ENCODE measurements at regions not wholly inside any gene's neighbourhood (a gene's known extent, or its start where the extent isn't known, plus 50 kb on each side); places are given as distances from the start of the nearest gene placed in this dataset.

GRCh38 chr7:66518151-66518691 is 110.5 kb upstream of the KCTD7 start:
- no peak for DNase-seq
- H3K4me3 ChIP-seq, result no peak overlapping the region
- no peaks in the 10 kb centered on the region for H3K9me3 ChIP-seq (ENCODE audit: insufficient read depth, low read depth)
- H3K79me2 ChIP-seq (ENCODE audit: low read depth), result no peaks in the 10 kb centered on the region
- TF ChIP-seq, protein P1, sequence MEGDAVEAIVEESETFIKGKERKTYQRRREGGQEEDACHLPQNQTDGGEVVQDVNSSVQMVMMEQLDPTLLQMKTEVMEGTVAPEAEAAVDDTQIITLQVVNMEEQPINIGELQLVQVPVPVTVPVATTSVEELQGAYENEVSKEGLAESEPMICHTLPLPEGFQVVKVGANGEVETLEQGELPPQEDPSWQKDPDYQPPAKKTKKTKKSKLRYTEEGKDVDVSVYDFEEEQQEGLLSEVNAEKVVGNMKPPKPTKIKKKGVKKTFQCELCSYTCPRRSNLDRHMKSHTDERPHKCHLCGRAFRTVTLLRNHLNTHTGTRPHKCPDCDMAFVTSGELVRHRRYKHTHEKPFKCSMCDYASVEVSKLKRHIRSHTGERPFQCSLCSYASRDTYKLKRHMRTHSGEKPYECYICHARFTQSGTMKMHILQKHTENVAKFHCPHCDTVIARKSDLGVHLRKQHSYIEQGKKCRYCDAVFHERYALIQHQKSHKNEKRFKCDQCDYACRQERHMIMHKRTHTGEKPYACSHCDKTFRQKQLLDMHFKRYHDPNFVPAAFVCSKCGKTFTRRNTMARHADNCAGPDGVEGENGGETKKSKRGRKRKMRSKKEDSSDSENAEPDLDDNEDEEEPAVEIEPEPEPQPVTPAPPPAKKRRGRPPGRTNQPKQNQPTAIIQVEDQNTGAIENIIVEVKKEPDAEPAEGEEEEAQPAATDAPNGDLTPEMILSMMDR (conservative IDR thresholded peaks at IDR 0.05), result no peak
- no peak for TF ChIP-seq EZH2 (IDR thresholded peaks at IDR 0.05; ENCODE audit: low read depth)
- no peaks in the 10 kb centered on the region for H3K36me3 ChIP-seq (ENCODE audit: low read depth)
- no peak overlapping the region for H2AFZ ChIP-seq
- ChIA-PET CTCF (interaction anchor here (0.7 kb wide), 1 partner anchor 49 kb away, joined by 3 read pairs; no protein-coding TSS in a partner anchor), POLR2A (ENCODE audit: unreplicated experiment) (no interaction called here)
- H3K27me3 ChIP-seq (ENCODE audit: insufficient read depth, low read depth), result no peaks in the 10 kb centered on the region
- H3K27ac ChIP-seq, result no peak overlapping the region
- H3F3A ChIP-seq (ENCODE audit: insufficient read depth, low read depth), result no peaks in the 10 kb centered on the region
- H3K4me1 ChIP-seq (replicated peaks; ENCODE audit: insufficient read depth), result no peaks in the 10 kb centered on the region
- no peaks in the 10 kb centered on the region for H4K20me1 ChIP-seq (ENCODE audit: insufficient read depth)
- BruUV-seq (replicated peaks), result no TSS peak
- H3K4me2 ChIP-seq, result no peak overlapping the region
- no peaks in the 10 kb centered on the region for H3K9me2 ChIP-seq (ENCODE audit: insufficient read depth)
- intact Hi-C loops (cut with micrococcal nuclease; ENCODE audit: unreplicated experiment), result no loop called here

- H4K20me1 ChIP-seq (ENCODE audit: insufficient read depth), result no peaks in the 10 kb centered on the region
- no peaks in the 10 kb centered on the region for H3K27me3 ChIP-seq (ENCODE audit: insufficient read depth, low read depth)
- BruUV-seq (replicated peaks), result no TSS peak
- TF ChIP-seq, protein P1 (conservative IDR thresholded peaks at IDR 0.05), result no peak
- TF ChIP-seq EZH2 (IDR thresholded peaks at IDR 0.05; ENCODE audit: low read depth), result no peak
- no peaks in the 10 kb centered on the region for H3K9me3 ChIP-seq (ENCODE audit: insufficient read depth, low read depth)
- no peaks in the 10 kb centered on the region for H3K9me2 ChIP-seq (ENCODE audit: insufficient read depth)
- no peaks in the 10 kb centered on the region for H3K4me1 ChIP-seq (replicated peaks; ENCODE audit: insufficient read depth)
- H2AFZ ChIP-seq, result no peak overlapping the region
- intact Hi-C loops (cut with micrococcal nuclease; ENCODE audit: unreplicated experiment), result no loop called here
- no peaks in the 10 kb centered on the region for H3K79me2 ChIP-seq (ENCODE audit: low read depth)
- no peak for DNase-seq
- CTCF ChIA-PET, result no interaction called here
- no peak overlapping the region for H3K4me2 ChIP-seq
- H3F3A ChIP-seq (ENCODE audit: insufficient read depth, low read depth), result no peaks in the 10 kb centered on the region; the same call in 1 of the 2 replicates
- POLR2A ChIA-PET (ENCODE audit: unreplicated experiment), result no interaction called here
- H3K4me3 ChIP-seq, result no peak overlapping the region
- no peak overlapping the region for H3K27ac ChIP-seq
- no peaks in the 10 kb centered on the region for H3K36me3 ChIP-seq (ENCODE audit: low read depth)
These were observed 107.0 kb upstream of the KCTD7 start for GRCh38 chr7:66521675-66522074.

GRCh38 chr7:66522518-66522917 is 106.2 kb upstream of the KCTD7 start:
- H2AFZ ChIP-seq, result no peak overlapping the region
- intact Hi-C loops (cut with micrococcal nuclease; ENCODE audit: unreplicated experiment), result no loop called here
- H4K20me1 ChIP-seq (ENCODE audit: insufficient read depth), result no peaks in the 10 kb centered on the region
- no peaks in the 10 kb centered on the region for H3K4me1 ChIP-seq (replicated peaks; ENCODE audit: insufficient read depth)
- POLR2A ChIA-PET (ENCODE audit: unreplicated experiment), result no interaction called here
- CTCF ChIA-PET, result no interaction called here
- no peaks in the 10 kb centered on the region for H3K9me3 ChIP-seq (ENCODE audit: insufficient read depth, low read depth)
- no TSS peak for BruUV-seq (replicated peaks)
- H3K36me3 ChIP-seq (ENCODE audit: low read depth), result no peaks in the 10 kb centered on the region
- no peak overlapping the region for H3K4me2 ChIP-seq
- H3K9me2 ChIP-seq (ENCODE audit: insufficient read depth), result no peaks in the 10 kb centered on the region
- no peaks in the 10 kb centered on the region for H3K79me2 ChIP-seq (ENCODE audit: low read depth)
- DNase-seq, result no peak
- TF ChIP-seq, protein P1 (conservative IDR thresholded peaks at IDR 0.05), result no peak
- TF ChIP-seq EZH2 (IDR thresholded peaks at IDR 0.05; ENCODE audit: low read depth), result no peak
- H3K27ac ChIP-seq, result no peak overlapping the region
- no peaks in the 10 kb centered on the region for H3K27me3 ChIP-seq (ENCODE audit: insufficient read depth, low read depth)
- H3K4me3 ChIP-seq, result no peak overlapping the region
- H3F3A ChIP-seq (ENCODE audit: insufficient read depth, low read depth), result no peaks in the 10 kb centered on the region; the same call in 1 of the 2 replicates
